Epithelial cell of esophagus (primary cell): ENCODE measurements at regions not wholly inside any gene's neighbourhood (a gene's known extent, or its start where the extent isn't known, plus 50 kb on each side); places are given as distances from the start of the nearest gene placed in this dataset.

Experiments used
- DNase-seq: peaks from one replicate; pipeline ENCODE4 v3.0.0; 2010; ENCODE audit warnings: low read depth
- H3K4me3 ChIP-seq: 2 replicates; pipeline ENCODE4 v1.5.1; 2011; ENCODE audit warnings: mild to moderate bottlenecking, low read length, control low read depth
- TF ChIP-seq, protein P1 (sequence below): IDR thresholded peaks from 2 replicates; pipeline ENCODE4 v1.5.1; 2011; ENCODE audit warnings: low read depth, mild to moderate bottlenecking, low read length, control low read depth, inconsistent platforms; ENCODE audit not compliant: insufficient read depth; ENCODE audit errors: missing control alignments

DNA sequence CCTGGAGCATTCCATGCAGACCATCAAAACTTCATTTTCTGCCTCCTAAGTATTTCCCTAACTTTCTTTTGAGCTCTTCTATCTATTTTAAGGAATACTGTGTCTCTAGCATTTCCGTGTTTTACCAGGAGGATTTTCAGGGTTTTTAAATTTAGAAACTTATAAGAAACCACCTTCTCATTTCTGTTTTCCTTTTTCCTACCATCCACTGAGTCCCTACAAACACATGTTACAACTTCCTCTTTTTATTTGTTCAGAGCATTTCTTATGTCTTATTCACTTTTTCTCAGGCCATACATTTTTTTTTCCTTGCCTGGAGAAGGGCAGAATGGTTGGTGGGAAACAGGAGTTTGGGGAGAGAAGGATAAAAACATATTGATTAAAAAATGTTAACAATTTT lies 130.0 kb upstream of the BMP5 start:
- TF ChIP-seq, protein P1, sequence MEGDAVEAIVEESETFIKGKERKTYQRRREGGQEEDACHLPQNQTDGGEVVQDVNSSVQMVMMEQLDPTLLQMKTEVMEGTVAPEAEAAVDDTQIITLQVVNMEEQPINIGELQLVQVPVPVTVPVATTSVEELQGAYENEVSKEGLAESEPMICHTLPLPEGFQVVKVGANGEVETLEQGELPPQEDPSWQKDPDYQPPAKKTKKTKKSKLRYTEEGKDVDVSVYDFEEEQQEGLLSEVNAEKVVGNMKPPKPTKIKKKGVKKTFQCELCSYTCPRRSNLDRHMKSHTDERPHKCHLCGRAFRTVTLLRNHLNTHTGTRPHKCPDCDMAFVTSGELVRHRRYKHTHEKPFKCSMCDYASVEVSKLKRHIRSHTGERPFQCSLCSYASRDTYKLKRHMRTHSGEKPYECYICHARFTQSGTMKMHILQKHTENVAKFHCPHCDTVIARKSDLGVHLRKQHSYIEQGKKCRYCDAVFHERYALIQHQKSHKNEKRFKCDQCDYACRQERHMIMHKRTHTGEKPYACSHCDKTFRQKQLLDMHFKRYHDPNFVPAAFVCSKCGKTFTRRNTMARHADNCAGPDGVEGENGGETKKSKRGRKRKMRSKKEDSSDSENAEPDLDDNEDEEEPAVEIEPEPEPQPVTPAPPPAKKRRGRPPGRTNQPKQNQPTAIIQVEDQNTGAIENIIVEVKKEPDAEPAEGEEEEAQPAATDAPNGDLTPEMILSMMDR = no peak
- DNase-seq = no peak
- H3K4me3 ChIP-seq = no peak overlapping the region

DNA sequence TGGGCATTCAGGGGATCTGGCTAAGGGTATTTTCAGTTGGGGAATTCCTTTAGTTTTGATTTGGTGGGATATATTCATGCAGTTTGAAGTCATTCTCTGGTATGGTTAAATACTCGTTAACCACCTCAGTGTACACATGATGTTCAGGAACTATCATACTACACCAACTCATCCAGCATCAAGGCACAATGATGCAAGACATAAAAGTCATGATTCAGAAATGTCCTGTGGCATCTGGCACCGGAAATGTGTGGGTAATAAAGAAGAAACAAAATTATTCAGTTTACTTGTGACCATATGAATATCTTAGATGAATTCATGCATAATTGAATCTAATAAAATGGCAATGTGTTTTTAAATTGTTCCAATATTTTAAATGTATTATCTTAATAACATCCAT lies 129.0 kb upstream of the BMP5 start:
- TF ChIP-seq, protein P1 = no peak
- H3K4me3 ChIP-seq = no peak overlapping the region
- DNase-seq = peak; percentile 60

DNA sequence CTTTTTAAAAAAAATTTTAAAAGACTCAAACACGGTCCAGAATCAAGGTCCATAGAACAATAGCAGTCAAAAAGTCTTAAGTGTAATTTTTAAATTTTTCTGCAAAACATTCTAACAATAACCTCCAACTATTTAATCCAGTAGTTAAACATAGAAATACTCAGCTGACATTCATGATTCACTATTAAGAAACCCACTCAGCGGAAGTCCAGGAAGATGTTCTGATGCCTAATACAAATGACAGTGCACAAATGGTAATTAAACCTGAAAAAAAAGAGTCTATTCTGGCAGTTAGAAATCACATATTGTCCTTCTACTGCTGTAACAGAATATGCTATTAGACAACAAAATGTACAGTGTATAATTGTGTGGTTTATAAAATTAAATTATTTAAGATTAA lies 128.2 kb upstream of the BMP5 start:
- H3K4me3 ChIP-seq = no peak overlapping the region
- TF ChIP-seq, protein P1 = no peak
- no peak for DNase-seq

- TF ChIP-seq, protein P1 = no peak
These were observed 126.9 kb upstream of the BMP5 start for GRCh38 chr6:56002336-56002735.

DNA sequence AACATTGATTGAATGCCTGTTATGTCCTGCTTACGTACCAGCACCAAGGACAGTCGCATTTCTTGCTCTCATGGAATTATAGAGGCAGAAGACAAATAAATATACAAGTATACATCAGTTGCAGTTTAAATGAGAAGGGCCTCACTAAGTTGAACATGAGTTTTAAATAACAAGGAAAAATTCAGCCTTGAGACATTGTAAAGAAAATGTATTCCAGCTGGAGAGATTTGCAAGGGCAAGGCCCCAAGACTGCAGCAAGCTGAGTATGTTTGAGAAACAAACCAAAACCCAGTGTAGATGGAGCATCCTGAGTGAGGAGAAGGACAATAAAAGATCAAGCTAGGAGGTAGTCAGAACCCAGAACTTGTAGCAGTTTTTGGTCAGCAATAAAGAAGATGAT lies 123.2 kb upstream of the BMP5 start:
- DNase-seq = no peak
- H3K4me3 ChIP-seq = no peak overlapping the region
- TF ChIP-seq, protein P1 = no peak

More at GRCh38 chr6:56002336-56002735, 126.9 kb upstream of the BMP5 start:
- H3K4me3 ChIP-seq = no peak overlapping the region
- DNase-seq = no peak

DNA sequence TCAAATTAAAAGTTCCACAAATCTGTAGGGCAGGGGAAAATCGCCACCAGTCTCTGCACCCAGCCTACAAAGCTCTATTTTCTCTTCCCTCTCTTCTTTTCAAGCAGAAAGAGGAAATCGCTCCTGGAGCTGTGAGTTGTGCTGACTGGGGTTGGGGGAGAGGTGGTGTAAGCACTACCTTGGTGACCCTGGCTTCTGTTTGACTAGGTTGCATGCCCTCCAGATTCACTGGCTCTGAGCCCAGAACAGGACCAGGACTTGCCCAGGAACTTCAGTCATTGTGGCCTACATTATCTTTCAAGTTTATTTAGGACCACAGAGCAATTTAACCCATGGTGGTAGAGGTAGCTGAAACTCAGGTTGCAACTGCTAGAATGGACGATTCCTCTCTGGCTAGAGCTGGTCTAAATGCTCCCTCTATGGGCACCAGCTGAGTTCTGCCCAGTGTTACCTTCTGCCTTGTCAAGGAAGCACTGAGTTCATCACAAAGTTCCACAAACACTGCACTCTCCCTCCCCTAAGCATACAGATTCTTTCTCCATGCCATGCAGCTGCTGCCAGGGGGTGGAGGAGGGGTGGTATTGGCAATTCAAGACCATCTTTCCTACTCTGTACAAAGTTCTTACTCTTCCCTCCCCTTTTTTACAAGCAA lies 122.0 kb upstream of the BMP5 start:
- peak; percentile 4 for DNase-seq
- no peak overlapping the region for H3K4me3 ChIP-seq
- TF ChIP-seq, protein P1 = no peak

DNA sequence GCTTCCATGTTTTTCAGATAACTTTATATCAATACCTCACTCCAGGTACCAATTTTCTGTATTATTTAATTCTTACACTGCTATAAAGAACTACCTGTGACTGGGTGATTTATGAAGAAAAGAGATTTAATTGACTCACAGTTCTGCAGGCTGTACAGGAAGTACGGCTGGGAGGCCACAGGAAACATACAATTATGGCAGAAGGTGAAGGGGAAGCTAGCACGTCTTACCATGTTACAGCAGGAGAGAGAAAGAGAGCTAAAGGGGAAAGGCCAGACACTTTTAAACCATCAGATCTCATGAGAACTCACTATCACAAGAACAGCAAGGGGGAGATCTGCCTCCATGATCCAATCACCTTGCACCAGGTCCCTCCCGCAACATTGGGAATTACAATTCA lies 119.1 kb upstream of the BMP5 start:
- H3K4me3 ChIP-seq = no peak overlapping the region
- DNase-seq = no peak
- TF ChIP-seq, protein P1 = no peak
